OCI-LY7 (cell line): ENCODE measurements at regions not wholly inside any gene's neighbourhood (a gene's known extent, or its start where the extent isn't known, plus 50 kb on each side); places are given as distances from the start of the nearest gene placed in this dataset.
"Not testable (repeated sequence)": the region's sequence is repeated elsewhere in the genome, so short reads cannot be mapped to it uniquely, and the experiment has no call there.

Experiments
- BruUV-seq: library from RNA; stranded (reverse); fragments of 400-500 nt; replicated peaks from 2 replicates; lab custom pipeline; 2021; lab: Mats Ljungman, UMichigan
- CTCF ChIA-PET: fragments of 300-600 bp; sonication (Branson Sonifier 250); formaldehyde crosslinking; loops from one replicate; lab custom pipeline; 2022; ENCODE audit warnings: antibody characterized with exemption; ENCODE audit not compliant: unreplicated experiment; lab: Charles Lee
- POLR2A ChIA-PET: fragments of 300-600 bp; sonication (Branson Sonifier 250); formaldehyde crosslinking; loops from one replicate; lab custom pipeline; 2022; ENCODE audit warnings: antibody characterized with exemption; lab: Charles Lee
- DNase-seq: peaks from one replicate; pipeline ENCODE4 v3.0.0-alpha.2; 2015; ENCODE audit warnings: low spot score
- H2AFZ ChIP-seq: fragments of 200-600 bp; sonication (generic), shearing (Covaris generic); 2 replicates; pipeline ENCODE4 v1.6.1; 2014; ENCODE audit warnings: mild to moderate bottlenecking, antibody characterized with exemption, low read length, moderate library complexity
- H3K27ac ChIP-seq: fragments of 200-600 bp; sonication (generic); 2 replicates; pipeline ENCODE4 v1.5.1; 2014; ENCODE audit warnings: mixed run types, low read depth, mild to moderate bottlenecking, moderate library complexity, low read length, inconsistent platforms; ENCODE audit not compliant: poor library complexity, severe bottlenecking
- H3K36me3 ChIP-seq: fragments of 200-600 bp; sonication (generic); 2 replicates; pipeline ENCODE4 v1.6.1; 2014; ENCODE audit warnings: mild to moderate bottlenecking, antibody characterized with exemption, low read length, moderate library complexity, mixed read lengths; ENCODE audit not compliant: insufficient read depth
- H3K4me1 ChIP-seq: fragments of 200-600 bp; sonication (generic); 2 replicates; pipeline ENCODE4 v1.5.1; 2014; ENCODE audit warnings: mild to moderate bottlenecking, low read length; ENCODE audit not compliant: insufficient read depth, poor library complexity, severe bottlenecking
- H3K4me2 ChIP-seq: fragments of 200-600 bp; sonication (generic); 2 replicates; pipeline ENCODE4 v1.6.1; 2014; ENCODE audit warnings: mild to moderate bottlenecking, low read length
- H3K4me3 ChIP-seq: fragments of 200-600 bp; sonication (generic); 2 replicates; pipeline ENCODE4 v1.5.1; 2014; ENCODE audit warnings: mild to moderate bottlenecking, low read depth, low read length; ENCODE audit not compliant: poor library complexity, severe bottlenecking
- H3K79me2 ChIP-seq: fragments of 200-600 bp; sonication (generic); 2 replicates; pipeline ENCODE4 v1.6.1; 2016; ENCODE audit warnings: low read depth, mild to moderate bottlenecking, low read length, moderate library complexity, mixed read lengths; ENCODE audit not compliant: insufficient read depth
- H3K9me2 ChIP-seq: fragments of 200-600 bp; sonication (generic); 2 replicates; pipeline ENCODE4 v1.6.1; 2016; ENCODE audit warnings: mild to moderate bottlenecking, low read length, mixed read lengths; ENCODE audit not compliant: insufficient read depth
- H3K9me3 ChIP-seq: fragments of 200-600 bp; sonication (generic); 2 replicates; pipeline ENCODE4 v1.6.1; 2014; ENCODE audit warnings: mild to moderate bottlenecking, mixed run types, low read length, mixed read lengths
- H4K20me1 ChIP-seq: fragments of 200-600 bp; sonication (generic); 2 replicates; pipeline ENCODE4 v1.6.1; 2014; ENCODE audit warnings: mild to moderate bottlenecking, antibody characterized with exemption, low read length, moderate library complexity, mixed read lengths; ENCODE audit not compliant: insufficient read depth
- EZH2phosphoT487 ChIP-seq: fragments of 200-600 bp; sonication (generic); IDR thresholded peaks from 2 replicates; pipeline ENCODE4 v1.6.1; 2018; ENCODE audit warnings: low read depth, borderline replicate concordance, mild to moderate bottlenecking, mixed run types, antibody characterized with exemption, low read length, moderate library complexity, mixed read lengths
- intact Hi-C: fragments of 100-400 bp; cut with micrococcal nuclease; formaldehyde crosslinking; loops from one replicate; pipeline ENCODE4 v1.10.0; 2022; ENCODE audit not compliant: unreplicated experiment
- TF ChIP-seq, protein P1 (sequence below): fragments of 200-600 bp; sonication (generic); conservative IDR thresholded peaks from 2 replicates; pipeline ENCODE4 v1.5.1; 2014; ENCODE audit warnings: mild to moderate bottlenecking, antibody characterized with exemption, low read length, moderate library complexity, mixed read lengths

- no peak overlapping the region for H3K4me2 ChIP-seq
- BruUV-seq: no TSS peak
- intact Hi-C loops: no loop called here
- H3K27ac ChIP-seq: no peak overlapping the region
- no peak overlapping the region for H2AFZ ChIP-seq
- H3K79me2 ChIP-seq: no peaks in the 10 kb centered on the region
- ChIA-PET CTCF (no interaction called here), POLR2A (no interaction called here)
- DNase-seq: no peak
- no peaks in the 10 kb centered on the region for H3K9me2 ChIP-seq
- TF ChIP-seq, protein P1, sequence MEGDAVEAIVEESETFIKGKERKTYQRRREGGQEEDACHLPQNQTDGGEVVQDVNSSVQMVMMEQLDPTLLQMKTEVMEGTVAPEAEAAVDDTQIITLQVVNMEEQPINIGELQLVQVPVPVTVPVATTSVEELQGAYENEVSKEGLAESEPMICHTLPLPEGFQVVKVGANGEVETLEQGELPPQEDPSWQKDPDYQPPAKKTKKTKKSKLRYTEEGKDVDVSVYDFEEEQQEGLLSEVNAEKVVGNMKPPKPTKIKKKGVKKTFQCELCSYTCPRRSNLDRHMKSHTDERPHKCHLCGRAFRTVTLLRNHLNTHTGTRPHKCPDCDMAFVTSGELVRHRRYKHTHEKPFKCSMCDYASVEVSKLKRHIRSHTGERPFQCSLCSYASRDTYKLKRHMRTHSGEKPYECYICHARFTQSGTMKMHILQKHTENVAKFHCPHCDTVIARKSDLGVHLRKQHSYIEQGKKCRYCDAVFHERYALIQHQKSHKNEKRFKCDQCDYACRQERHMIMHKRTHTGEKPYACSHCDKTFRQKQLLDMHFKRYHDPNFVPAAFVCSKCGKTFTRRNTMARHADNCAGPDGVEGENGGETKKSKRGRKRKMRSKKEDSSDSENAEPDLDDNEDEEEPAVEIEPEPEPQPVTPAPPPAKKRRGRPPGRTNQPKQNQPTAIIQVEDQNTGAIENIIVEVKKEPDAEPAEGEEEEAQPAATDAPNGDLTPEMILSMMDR: no peak
- TF ChIP-seq EZH2phosphoT487: no peak
- H3K4me1 ChIP-seq: no peaks in the 10 kb centered on the region
- no peak overlapping the region for H3K4me3 ChIP-seq
- H4K20me1 ChIP-seq: no peaks in the 10 kb centered on the region
- no peaks in the 10 kb centered on the region for H3K9me3 ChIP-seq
- no peaks in the 10 kb centered on the region for H3K36me3 ChIP-seq
These were observed 320.7 kb upstream of the MAGI2 start for GRCh38 chr7:79774150-79774549.

GRCh38 chr7:79770970-79771369 lies 317.5 kb upstream of the MAGI2 start:
- Histone ChIP-seq H3K79me2 (no peaks in the 10 kb centered on the region), H4K20me1 (no peaks in the 10 kb centered on the region), H3K4me3 (no peak overlapping the region), H3K4me2 (no peak overlapping the region), H3K36me3 (no peaks in the 10 kb centered on the region), H2AFZ (no peak overlapping the region), H3K9me3 (no peaks in the 10 kb centered on the region), H3K27ac (no peak overlapping the region), H3K9me2 (no peaks in the 10 kb centered on the region), H3K4me1 (no peaks in the 10 kb centered on the region)
- no peak for TF ChIP-seq EZH2phosphoT487
- TF ChIP-seq, protein P1: no peak
- POLR2A ChIA-PET: no interaction called here
- intact Hi-C loops: no loop called here
- CTCF ChIA-PET: no interaction called here
- DNase-seq: no peak
- no TSS peak for BruUV-seq

GRCh38 chr7:79770063-79770462 lies 316.6 kb upstream of the MAGI2 start:
- H2AFZ ChIP-seq: no peak overlapping the region
- no peak for TF ChIP-seq EZH2phosphoT487
- TF ChIP-seq, protein P1: no peak
- H4K20me1 ChIP-seq: no peaks in the 10 kb centered on the region
- no peak overlapping the region for H3K4me2 ChIP-seq
- H3K36me3 ChIP-seq: no peaks in the 10 kb centered on the region
- no peak overlapping the region for H3K4me3 ChIP-seq
- CTCF ChIA-PET: no interaction called here
- no peaks in the 10 kb centered on the region for H3K9me2 ChIP-seq
- H3K79me2 ChIP-seq: no peaks in the 10 kb centered on the region
- no TSS peak for BruUV-seq
- H3K27ac ChIP-seq: no peak overlapping the region
- no peaks in the 10 kb centered on the region for H3K4me1 ChIP-seq
- DNase-seq: no peak
- POLR2A ChIA-PET: no interaction called here
- H3K9me3 ChIP-seq: no peaks in the 10 kb centered on the region
- intact Hi-C loops: no loop called here

GRCh38 chr7:79767876-79768560 lies 314.6 kb upstream of the MAGI2 start:
- H3K4me2 ChIP-seq, H3K79me2 ChIP-seq, DNase-seq, BruUV-seq, H3K9me3 ChIP-seq, intact Hi-C loops, H3K36me3 ChIP-seq, H2AFZ ChIP-seq, H3K4me1 ChIP-seq, H3K4me3 ChIP-seq, CTCF ChIA-PET, H4K20me1 ChIP-seq, H3K9me2 ChIP-seq, H3K27ac ChIP-seq, POLR2A ChIA-PET: not testable (repeated sequence)
